Uterus (tissue), 3 donors: ENCODE measurements at regions not wholly inside any gene's neighbourhood (a gene's known extent, or its start where the extent isn't known, plus 50 kb on each side); places are given as distances from the start of the nearest gene placed in this dataset.
"Not testable (repeated sequence)": the region's sequence is repeated elsewhere in the genome, so short reads cannot be mapped to it uniquely, and the experiment has no call there.

Source experiments
- DNase-seq, 2 donors: peaks; one replicate each; pipeline ENCODE4 v3.0.0-alpha.2; 2019 to 2020
- H3K27ac ChIP-seq, 2 donors: fragments of 200-600 bp; sonication (generic); 1 replicate in 1 of 2; 2 replicates in 1 of 2; pipeline ENCODE4 v1.5.1; 2016 to 2018
- H3K27me3 ChIP-seq, 2 donors: fragments of 200-600 bp; sonication (generic); one replicate each; pipeline ENCODE4 v1.5.1; 2018 to 2019; ENCODE audit warnings: control low read depth in 1 of 2
- H3K36me3 ChIP-seq, 2 donors: fragments of 200-600 bp; sonication (generic); one replicate each; pipeline ENCODE4 v1.5.1; 2019; ENCODE audit warnings: control low read depth in 1 of 2
- H3K4me1 ChIP-seq, 2 donors: fragments of 200-600 bp; sonication (generic); one replicate each; pipeline ENCODE4 v1.5.1; 2018 to 2019; ENCODE audit warnings: control low read depth in 1 of 2
- H3K4me3 ChIP-seq, 2 donors: fragments of 200-600 bp; sonication (generic); 1 replicate in 1 of 2; 2 replicates in 1 of 2; pipeline ENCODE4 v1.5.1; 2018 to 2019; ENCODE audit warnings: mild to moderate bottlenecking in 1 of 2
- H3K9me3 ChIP-seq, 2 donors: fragments of 200-600 bp; sonication (generic); one replicate each; pipeline ENCODE4 v1.5.1; 2019; ENCODE audit warnings: control low read depth in 1 of 2
- intact Hi-C: fragments of 100-400 bp; cut with DNase I; formaldehyde crosslinking; loops from one replicate; pipeline ENCODE4 v1.15.1; 2023; ENCODE audit warnings: low total_unique reads
- donor health status: DM: yes; HTN: yes; CAD: no.

GRCh38 chr21:9883571-9884282 is 637.7 kb upstream of the TPTE start:
- H3K27me3 ChIP-seq, DNase-seq, H3K27ac ChIP-seq, H3K9me3 ChIP-seq, H3K4me1 ChIP-seq, H3K4me3 ChIP-seq, intact Hi-C loops, H3K36me3 ChIP-seq: not testable (repeated sequence)

- H3K9me3 ChIP-seq, H3K27ac ChIP-seq, H3K4me3 ChIP-seq, H3K27me3 ChIP-seq, H3K4me1 ChIP-seq, DNase-seq, intact Hi-C loops, H3K36me3 ChIP-seq: not testable (repeated sequence)
These were observed 632.9 kb upstream of the TPTE start for GRCh38 chr21:9888500-9888899.

- DNase-seq, intact Hi-C loops, H3K36me3 ChIP-seq, H3K4me3 ChIP-seq, H3K27me3 ChIP-seq, H3K27ac ChIP-seq, H3K9me3 ChIP-seq, H3K4me1 ChIP-seq: not testable (repeated sequence)
These were observed 617.8 kb upstream of the TPTE start for GRCh38 chr21:9903579-9903978.

DNA sequence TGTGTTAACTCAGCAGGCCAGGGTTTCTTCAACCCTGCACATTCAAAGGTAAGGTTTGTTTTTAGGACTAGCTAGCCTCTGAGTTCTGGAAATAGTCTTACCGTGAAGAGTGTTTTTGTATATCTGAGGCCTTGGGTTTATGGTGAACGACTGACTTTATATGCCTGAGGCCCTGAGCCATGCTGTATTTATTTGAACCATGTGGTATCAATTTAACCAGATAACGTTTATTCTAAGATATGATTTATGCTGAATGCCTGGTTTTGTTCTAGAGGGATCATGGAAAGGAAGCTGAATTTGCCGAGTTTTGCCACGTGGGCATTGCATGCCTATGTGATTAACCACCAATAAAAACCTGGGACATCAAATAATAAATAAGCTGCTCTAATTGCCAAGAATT is 607.2 kb upstream of the TPTE start:
- H3K4me3 ChIP-seq, H3K27ac ChIP-seq, DNase-seq, intact Hi-C loops, H3K4me1 ChIP-seq, H3K36me3 ChIP-seq, H3K9me3 ChIP-seq, H3K27me3 ChIP-seq: not testable (repeated sequence)

- H3K4me1 ChIP-seq, H3K27ac ChIP-seq, DNase-seq, H3K27me3 ChIP-seq, H3K4me3 ChIP-seq, intact Hi-C loops, H3K36me3 ChIP-seq, H3K9me3 ChIP-seq: not testable (repeated sequence)
These were observed 601.9 kb upstream of the TPTE start for GRCh38 chr21:9919446-9919845.

- intact Hi-C loops, H3K4me1 ChIP-seq, H3K4me3 ChIP-seq, DNase-seq, H3K36me3 ChIP-seq, H3K27ac ChIP-seq, H3K9me3 ChIP-seq, H3K27me3 ChIP-seq: not testable (repeated sequence)
These were observed 577.7 kb upstream of the TPTE start for GRCh38 chr21:9943639-9944038.

DNA sequence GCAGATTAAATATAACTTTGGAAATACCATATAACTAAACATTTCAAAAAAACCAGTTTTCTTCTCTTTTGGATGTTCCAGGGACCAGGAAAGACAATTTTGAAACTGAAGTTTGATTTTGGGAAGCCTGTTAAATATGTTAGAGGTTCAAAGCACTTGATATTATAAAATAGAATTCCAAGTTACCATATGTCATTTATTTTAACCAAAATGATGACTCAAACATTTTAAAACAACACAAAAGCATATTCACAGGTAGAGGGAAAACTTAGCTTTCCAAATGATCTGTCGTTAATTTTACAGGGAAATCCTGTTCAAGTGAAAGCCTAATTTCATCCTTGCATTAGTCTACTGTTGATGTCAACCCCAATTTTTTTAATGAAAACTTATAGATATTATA is 575.3 kb upstream of the TPTE start:
- H3K27me3 ChIP-seq, H3K27ac ChIP-seq, H3K4me3 ChIP-seq, H3K9me3 ChIP-seq, DNase-seq, H3K36me3 ChIP-seq, intact Hi-C loops, H3K4me1 ChIP-seq: not testable (repeated sequence)

GRCh38 chr21:9949510-9950289 is 571.7 kb upstream of the TPTE start:
- H3K4me1 ChIP-seq, intact Hi-C loops, H3K4me3 ChIP-seq, H3K27me3 ChIP-seq, DNase-seq, H3K9me3 ChIP-seq, H3K27ac ChIP-seq, H3K36me3 ChIP-seq: not testable (repeated sequence)

- H3K9me3 ChIP-seq, H3K4me3 ChIP-seq, intact Hi-C loops, H3K36me3 ChIP-seq, H3K27ac ChIP-seq, H3K27me3 ChIP-seq, H3K4me1 ChIP-seq, DNase-seq: not testable (repeated sequence)
These were observed 571.0 kb upstream of the TPTE start for GRCh38 chr21:9950363-9950762.

DNA sequence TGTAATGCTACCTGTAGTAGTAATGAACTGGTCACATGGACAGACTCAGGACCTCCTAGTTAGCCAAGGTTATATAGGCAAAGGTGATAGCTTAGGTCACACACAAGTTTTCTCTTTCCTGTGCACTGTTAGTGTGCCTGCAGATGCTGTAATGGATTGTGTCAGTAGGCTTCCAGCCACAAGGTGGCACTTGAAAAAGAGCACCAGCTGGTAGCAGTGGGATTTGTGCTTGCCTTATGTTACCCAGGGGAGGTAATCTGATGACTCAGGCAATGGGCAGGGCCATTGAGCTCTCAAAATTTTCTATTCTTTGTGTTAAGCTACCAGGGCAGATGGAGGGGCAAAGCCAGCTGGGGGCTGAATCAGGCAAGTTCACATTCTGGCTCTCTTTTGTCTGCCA is 562.6 kb upstream of the TPTE start:
- H3K27ac ChIP-seq, H3K36me3 ChIP-seq, H3K4me1 ChIP-seq, H3K27me3 ChIP-seq, H3K9me3 ChIP-seq, intact Hi-C loops, H3K4me3 ChIP-seq, DNase-seq: not testable (repeated sequence)

DNA sequence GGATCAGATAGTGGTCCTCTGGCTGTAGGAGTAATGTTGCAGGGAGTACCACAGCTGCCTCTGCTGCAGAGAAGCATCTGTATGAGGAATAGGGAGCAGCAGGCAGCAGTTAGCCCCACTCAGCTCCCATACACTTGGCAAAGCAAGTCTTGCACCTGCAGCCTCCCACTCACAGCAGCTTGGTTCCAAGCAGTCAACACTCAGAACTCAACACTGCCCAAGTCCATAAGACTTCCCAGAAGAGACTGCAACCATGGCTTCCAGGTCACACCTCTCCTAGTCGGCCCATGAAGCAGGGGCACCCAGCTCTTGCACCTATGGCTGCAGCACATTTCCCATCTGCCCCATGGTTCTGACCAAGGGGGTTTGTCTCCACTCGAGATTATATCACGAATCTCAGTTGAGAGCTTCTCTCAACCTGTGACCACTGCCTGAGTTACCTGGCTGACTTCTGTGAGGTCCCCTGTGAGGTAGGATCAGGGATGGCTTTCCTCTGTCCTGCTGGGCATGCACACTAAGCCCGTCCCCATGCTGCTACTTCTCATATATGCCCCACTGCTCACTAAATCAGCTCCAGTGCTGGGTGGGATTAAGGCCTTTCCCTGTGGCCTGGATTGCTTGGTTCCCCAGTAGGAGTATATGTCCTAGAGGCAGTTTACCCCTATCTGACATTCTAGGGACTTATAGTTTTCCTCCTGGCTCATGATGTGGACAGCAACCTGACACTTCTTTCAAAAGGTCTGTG is 562.0 kb upstream of the TPTE start:
- DNase-seq, H3K9me3 ChIP-seq, H3K27me3 ChIP-seq, H3K36me3 ChIP-seq, H3K4me3 ChIP-seq, H3K4me1 ChIP-seq, intact Hi-C loops, H3K27ac ChIP-seq: not testable (repeated sequence)

GRCh38 chr21:9969399-9969798 is 552.0 kb upstream of the TPTE start:
- intact Hi-C loops, H3K27me3 ChIP-seq, H3K4me3 ChIP-seq, DNase-seq, H3K36me3 ChIP-seq, H3K27ac ChIP-seq, H3K9me3 ChIP-seq, H3K4me1 ChIP-seq: not testable (repeated sequence)

GRCh38 chr21:9972018-9972417 is 549.4 kb upstream of the TPTE start:
- H3K4me1 ChIP-seq, H3K27ac ChIP-seq, H3K36me3 ChIP-seq, H3K4me3 ChIP-seq, intact Hi-C loops, H3K9me3 ChIP-seq, H3K27me3 ChIP-seq, DNase-seq: not testable (repeated sequence)
